ENCODE measurements at regions not wholly inside any gene's neighbourhood (a gene's known extent, or its start where the extent isn't known, plus 50 kb on each side); places are given as distances from the start of the nearest gene placed in this dataset.

DNA sequence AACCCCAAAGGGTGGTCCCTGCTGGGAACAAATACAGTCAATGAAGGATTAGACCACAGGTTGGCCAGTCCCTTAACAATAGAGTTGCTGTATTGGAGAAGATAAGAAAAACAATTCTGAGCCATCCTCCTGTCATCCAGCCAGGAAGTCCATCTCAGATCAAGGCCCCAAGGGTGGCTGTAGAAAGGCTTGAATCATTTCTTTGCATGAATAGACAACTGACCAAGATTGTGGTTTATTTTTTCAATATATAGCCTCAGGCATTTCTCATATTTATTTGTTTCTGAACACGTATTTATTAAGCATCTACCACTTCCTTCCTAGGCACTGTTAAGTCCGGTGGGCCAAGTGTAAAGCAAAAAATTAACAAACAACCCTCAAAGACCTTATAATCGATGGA lies 274.4 kb upstream of the SLC14A2 start:
- TF ChIP-seq, protein P1, sequence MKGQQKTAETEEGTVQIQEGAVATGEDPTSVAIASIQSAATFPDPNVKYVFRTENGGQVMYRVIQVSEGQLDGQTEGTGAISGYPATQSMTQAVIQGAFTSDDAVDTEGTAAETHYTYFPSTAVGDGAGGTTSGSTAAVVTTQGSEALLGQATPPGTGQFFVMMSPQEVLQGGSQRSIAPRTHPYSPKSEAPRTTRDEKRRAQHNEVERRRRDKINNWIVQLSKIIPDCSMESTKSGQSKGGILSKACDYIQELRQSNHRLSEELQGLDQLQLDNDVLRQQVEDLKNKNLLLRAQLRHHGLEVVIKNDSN (IDR thresholded peaks at IDR 0.05) = no peak
- TF ChIP-seq TAF1 (IDR thresholded peaks at IDR 0.05; ENCODE audit: low read depth) = no peak
- no peak for TF ChIP-seq TEAD4 (IDR thresholded peaks at IDR 0.05)
- no peak for TF ChIP-seq EP300 (IDR thresholded peaks at IDR 0.05; ENCODE audit: borderline replicate concordance)
- TF ChIP-seq RAD21 (IDR thresholded peaks at IDR 0.05; ENCODE audit: low read depth) = no peak
- no peak for TF ChIP-seq YY1 (IDR thresholded peaks at IDR 0.05; ENCODE audit: low read depth)
- TF ChIP-seq EGR1 (IDR thresholded peaks at IDR 0.05) = no peak
- no peak for TF ChIP-seq ZBTB7A (IDR thresholded peaks at IDR 0.05; ENCODE audit: low read depth)
- TF ChIP-seq NFIC (IDR thresholded peaks at IDR 0.05) = no peak
- TF ChIP-seq FOXM1 (IDR thresholded peaks at IDR 0.05; ENCODE audit: borderline replicate concordance, low read depth) = no peak
- TF ChIP-seq, protein P2, sequence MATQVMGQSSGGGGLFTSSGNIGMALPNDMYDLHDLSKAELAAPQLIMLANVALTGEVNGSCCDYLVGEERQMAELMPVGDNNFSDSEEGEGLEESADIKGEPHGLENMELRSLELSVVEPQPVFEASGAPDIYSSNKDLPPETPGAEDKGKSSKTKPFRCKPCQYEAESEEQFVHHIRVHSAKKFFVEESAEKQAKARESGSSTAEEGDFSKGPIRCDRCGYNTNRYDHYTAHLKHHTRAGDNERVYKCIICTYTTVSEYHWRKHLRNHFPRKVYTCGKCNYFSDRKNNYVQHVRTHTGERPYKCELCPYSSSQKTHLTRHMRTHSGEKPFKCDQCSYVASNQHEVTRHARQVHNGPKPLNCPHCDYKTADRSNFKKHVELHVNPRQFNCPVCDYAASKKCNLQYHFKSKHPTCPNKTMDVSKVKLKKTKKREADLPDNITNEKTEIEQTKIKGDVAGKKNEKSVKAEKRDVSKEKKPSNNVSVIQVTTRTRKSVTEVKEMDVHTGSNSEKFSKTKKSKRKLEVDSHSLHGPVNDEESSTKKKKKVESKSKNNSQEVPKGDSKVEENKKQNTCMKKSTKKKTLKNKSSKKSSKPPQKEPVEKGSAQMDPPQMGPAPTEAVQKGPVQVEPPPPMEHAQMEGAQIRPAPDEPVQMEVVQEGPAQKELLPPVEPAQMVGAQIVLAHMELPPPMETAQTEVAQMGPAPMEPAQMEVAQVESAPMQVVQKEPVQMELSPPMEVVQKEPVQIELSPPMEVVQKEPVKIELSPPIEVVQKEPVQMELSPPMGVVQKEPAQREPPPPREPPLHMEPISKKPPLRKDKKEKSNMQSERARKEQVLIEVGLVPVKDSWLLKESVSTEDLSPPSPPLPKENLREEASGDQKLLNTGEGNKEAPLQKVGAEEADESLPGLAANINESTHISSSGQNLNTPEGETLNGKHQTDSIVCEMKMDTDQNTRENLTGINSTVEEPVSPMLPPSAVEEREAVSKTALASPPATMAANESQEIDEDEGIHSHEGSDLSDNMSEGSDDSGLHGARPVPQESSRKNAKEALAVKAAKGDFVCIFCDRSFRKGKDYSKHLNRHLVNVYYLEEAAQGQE (IDR thresholded peaks at IDR 0.05; ENCODE audit: low read depth) = no peak
- TF ChIP-seq CEBPB (IDR thresholded peaks at IDR 0.05) = no peak
- no peak for TF ChIP-seq CREB1 (IDR thresholded peaks at IDR 0.05; ENCODE audit: low read depth)
- TF ChIP-seq, protein P3, sequence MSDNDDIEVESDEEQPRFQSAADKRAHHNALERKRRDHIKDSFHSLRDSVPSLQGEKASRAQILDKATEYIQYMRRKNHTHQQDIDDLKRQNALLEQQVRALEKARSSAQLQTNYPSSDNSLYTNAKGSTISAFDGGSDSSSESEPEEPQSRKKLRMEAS (IDR thresholded peaks at IDR 0.05) = no peak

DNA sequence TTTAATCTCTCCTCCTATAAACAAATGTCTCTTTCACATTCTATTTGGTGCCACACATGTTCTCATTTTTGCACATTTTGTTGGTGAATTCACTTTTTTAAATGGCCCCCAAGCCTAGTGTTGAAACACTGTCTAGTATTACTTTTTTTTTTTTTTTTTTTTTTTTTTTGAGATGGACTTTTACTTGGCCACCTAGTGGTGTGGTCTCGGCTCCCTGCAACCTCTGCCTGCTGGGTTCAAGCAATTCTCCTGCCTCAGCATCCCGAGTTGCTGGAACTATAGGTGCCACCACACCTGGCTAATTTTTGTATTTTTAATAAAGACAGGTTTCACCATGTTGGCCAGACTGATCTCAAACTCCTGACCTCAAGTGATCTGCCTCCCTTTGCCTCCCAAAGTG lies 273.8 kb upstream of the SLC14A2 start:
- no peak for TF ChIP-seq RAD21 (IDR thresholded peaks at IDR 0.05; ENCODE audit: low read depth)
- TF ChIP-seq TAF1 (IDR thresholded peaks at IDR 0.05; ENCODE audit: low read depth) = no peak
- no peak for TF ChIP-seq YY1 (IDR thresholded peaks at IDR 0.05; ENCODE audit: low read depth)
- no peak for TF ChIP-seq FOXM1 (IDR thresholded peaks at IDR 0.05; ENCODE audit: borderline replicate concordance, low read depth)
- TF ChIP-seq NFIC (IDR thresholded peaks at IDR 0.05) = no peak
- TF ChIP-seq TEAD4 (IDR thresholded peaks at IDR 0.05) = no peak
- TF ChIP-seq, protein P1 (IDR thresholded peaks at IDR 0.05) = no peak
- no peak for TF ChIP-seq CEBPB (IDR thresholded peaks at IDR 0.05)
- no peak for TF ChIP-seq ZBTB7A (IDR thresholded peaks at IDR 0.05; ENCODE audit: low read depth)
- TF ChIP-seq TCF12 (IDR thresholded peaks at IDR 0.05; ENCODE audit: low read depth) = no peak
- no peak for TF ChIP-seq EGR1 (IDR thresholded peaks at IDR 0.05)
- no peak for TF ChIP-seq EP300 (IDR thresholded peaks at IDR 0.05; ENCODE audit: borderline replicate concordance)
- TF ChIP-seq, protein P3 (IDR thresholded peaks at IDR 0.05) = no peak
- no peak for TF ChIP-seq CREB1 (IDR thresholded peaks at IDR 0.05; ENCODE audit: low read depth)
- TF ChIP-seq, protein P2 (IDR thresholded peaks at IDR 0.05; ENCODE audit: low read depth) = no peak

DNA sequence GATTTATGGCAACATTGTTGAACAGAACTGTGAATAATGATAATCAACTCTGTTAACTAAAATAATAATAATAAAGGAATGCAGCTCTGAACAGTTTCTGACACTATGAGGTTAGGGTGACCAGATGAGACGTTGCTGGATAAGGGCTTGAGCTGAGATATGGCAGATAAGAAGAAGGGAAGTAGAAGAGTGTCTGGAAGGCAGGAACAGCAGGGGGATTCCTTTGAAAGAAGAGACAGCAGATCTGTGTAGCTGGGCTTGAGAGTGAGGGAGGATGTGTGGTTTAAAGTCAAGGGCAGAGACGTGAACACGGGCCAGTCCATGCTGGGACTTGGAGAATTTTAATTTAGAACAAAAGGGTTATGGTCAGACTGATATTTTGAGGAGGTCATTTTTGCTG lies 273.1 kb upstream of the SLC14A2 start:
- TF ChIP-seq ZBTB7A (IDR thresholded peaks at IDR 0.05; ENCODE audit: low read depth) = no peak
- no peak for TF ChIP-seq TEAD4 (IDR thresholded peaks at IDR 0.05)

DNA sequence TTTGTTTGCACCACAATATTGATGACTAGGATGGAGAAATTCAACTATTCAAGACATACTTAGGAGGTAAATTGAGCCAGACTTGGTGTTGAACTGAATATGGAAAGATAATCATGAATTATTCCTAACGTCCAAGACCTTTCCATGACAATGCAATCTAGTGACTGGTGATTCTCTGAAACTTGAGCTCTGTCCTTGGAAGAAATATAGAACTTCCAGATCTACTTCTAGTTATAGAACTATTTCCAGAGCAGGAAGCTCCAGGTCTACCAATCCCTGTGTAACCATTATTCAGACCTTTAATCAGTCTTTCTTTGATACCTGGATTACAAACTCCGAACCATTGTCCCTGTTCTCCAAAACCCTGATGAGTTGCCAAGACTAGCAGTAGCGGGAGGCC lies 272.6 kb upstream of the SLC14A2 start:
- TF ChIP-seq FOXM1 (IDR thresholded peaks at IDR 0.05; ENCODE audit: borderline replicate concordance, low read depth) (no peak), YY1 (IDR thresholded peaks at IDR 0.05; ENCODE audit: low read depth) (no peak), EP300 (IDR thresholded peaks at IDR 0.05; ENCODE audit: borderline replicate concordance) (no peak), CEBPB (IDR thresholded peaks at IDR 0.05) (no peak), ZBTB7A (IDR thresholded peaks at IDR 0.05; ENCODE audit: low read depth) (no peak), CREB1 (IDR thresholded peaks at IDR 0.05; ENCODE audit: low read depth) (no peak), TEAD4 (IDR thresholded peaks at IDR 0.05) (no peak), RAD21 (IDR thresholded peaks at IDR 0.05; ENCODE audit: low read depth) (no peak), EGR1 (IDR thresholded peaks at IDR 0.05) (no peak), TCF12 (IDR thresholded peaks at IDR 0.05; ENCODE audit: low read depth) (no peak)
- TF ChIP-seq, protein P1 (IDR thresholded peaks at IDR 0.05) = no peak
- TF ChIP-seq, protein P3 (IDR thresholded peaks at IDR 0.05) = no peak
- TF ChIP-seq, protein P2 (IDR thresholded peaks at IDR 0.05; ENCODE audit: low read depth) = no peak
